HG02938 (cell line): ENCODE measurements at regions not wholly inside any gene's neighbourhood (a gene's known extent, or its start where the extent isn't known, plus 50 kb on each side); places are given as distances from the start of the nearest gene placed in this dataset.

Experiments used
- ATAC-seq: cut with Tn5 transposase; IDR thresholded peaks from one replicate; pipeline ENCODE4 v1.9.1; 2021; ENCODE audit warnings: mild to moderate bottlenecking, moderate library complexity; ENCODE audit not compliant: unreplicated experiment

- ATAC-seq, result no peak
Measured at GRCh38 chr7:25762511-25763462, 389.2 kb upstream of the NFE2L3 start.

- no peak for ATAC-seq
Measured at GRCh38 chr7:25763463-25763860, 388.5 kb upstream of the NFE2L3 start.

DNA sequence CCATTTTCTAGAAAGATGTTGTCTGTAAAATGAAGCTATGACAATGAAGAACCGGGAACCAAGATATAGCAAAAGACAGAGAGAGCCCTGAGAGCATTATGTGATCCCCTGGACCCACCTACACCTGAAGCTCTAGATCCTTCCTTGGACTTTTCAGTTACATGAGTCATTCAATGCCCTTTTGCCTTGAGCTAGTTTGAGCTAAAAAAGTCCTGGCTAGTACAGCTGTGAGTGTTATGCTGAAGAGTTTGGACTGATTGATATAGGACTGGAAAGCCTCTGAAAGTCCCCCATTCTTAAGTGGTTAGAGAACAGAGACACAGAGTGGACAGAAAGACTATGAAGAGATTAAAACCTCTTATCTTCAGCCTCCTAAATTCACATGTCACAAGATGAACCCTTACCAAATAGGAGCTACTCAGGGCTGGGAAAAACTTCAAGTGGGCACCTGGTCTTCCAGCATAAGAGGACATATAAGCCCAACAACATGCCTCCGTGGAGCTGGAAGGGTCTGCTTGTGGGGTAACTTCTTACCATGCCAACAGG lies 386.8 kb upstream of the NFE2L3 start:
- no peak for ATAC-seq

GRCh38 chr7:25770235-25770634 lies 381.8 kb upstream of the NFE2L3 start:
- ATAC-seq, result no peak

DNA sequence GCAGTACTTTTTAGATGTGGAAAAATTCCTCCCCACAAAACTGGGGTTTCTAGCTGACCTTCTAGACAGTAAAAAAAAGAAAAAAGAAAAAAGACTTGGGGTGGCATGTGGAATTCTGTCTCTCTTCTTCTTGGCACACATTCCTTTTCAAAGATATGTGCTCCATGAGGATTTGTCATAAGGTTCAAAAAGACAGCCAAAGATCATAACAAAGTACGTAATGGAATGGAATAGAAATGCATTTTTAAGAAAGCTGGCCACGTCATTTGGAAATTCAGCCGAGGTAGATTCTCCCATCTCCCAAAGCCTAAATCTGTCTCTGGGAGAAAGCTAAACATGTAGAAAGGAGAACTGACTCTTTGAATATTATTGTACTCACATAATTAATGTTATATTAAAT lies 381.3 kb upstream of the NFE2L3 start:
- no peak for ATAC-seq

GRCh38 chr7:25771491-25771890 lies 380.5 kb upstream of the NFE2L3 start:
- ATAC-seq, result no peak

GRCh38 chr7:25772802-25773201 lies 379.2 kb upstream of the NFE2L3 start:
- no peak for ATAC-seq

DNA sequence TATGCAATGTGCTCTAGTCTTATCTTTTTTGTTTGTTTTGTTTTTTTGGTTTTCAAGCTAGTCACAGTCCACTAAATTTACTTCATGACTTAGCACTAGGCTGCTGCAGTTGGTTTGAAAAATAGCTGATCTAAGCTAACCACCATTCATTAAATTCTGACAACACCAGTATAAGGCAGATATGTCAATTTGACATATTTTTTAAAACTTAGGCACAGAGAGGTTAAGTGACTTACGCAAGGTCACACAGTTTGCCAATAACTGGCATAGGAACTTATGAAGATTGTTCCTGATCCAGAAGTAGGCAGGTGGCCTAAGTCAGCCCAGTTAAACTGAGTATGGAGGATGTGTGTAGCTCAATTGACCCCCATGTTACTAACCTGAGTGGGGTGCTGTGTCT lies 377.3 kb upstream of the NFE2L3 start:
- ATAC-seq, result no peak

- no peak for ATAC-seq
Measured at GRCh38 chr7:25775570-25775969, 376.4 kb upstream of the NFE2L3 start.

DNA sequence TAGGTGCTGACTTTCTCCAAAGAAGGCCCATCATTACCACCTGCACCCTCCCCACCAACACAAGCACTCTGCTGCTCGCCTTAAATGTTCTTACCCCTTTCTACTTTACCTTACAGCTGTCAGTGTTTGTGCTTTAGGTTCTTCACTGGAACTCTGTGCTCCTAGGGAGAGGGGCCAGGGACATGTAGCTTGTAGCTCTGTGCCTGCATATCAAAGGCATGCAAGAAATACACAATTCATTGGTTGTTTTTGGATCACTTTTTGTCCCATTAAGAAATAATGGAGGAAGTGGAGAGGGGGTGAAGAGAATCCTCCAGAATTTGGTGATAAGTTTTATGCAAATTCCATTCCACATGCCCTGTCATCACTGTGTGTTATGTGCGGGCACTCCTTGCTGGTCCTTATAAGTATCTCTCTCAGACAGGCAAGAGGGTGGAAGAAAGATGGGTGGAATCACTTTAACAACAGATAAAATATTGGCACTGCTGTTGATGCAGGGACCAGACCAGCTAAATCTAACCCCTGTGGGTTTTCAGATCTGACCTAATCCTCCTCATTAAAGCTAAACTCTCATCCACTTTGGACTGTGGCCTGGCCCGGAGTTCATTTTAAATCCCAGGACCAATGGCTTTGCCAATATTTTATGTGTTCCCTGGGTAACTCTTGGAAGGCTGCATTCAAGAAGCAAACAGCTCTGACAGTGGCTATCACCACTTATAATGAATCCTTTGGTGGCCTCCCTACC lies 375.8 kb upstream of the NFE2L3 start:
- no peak for ATAC-seq

DNA sequence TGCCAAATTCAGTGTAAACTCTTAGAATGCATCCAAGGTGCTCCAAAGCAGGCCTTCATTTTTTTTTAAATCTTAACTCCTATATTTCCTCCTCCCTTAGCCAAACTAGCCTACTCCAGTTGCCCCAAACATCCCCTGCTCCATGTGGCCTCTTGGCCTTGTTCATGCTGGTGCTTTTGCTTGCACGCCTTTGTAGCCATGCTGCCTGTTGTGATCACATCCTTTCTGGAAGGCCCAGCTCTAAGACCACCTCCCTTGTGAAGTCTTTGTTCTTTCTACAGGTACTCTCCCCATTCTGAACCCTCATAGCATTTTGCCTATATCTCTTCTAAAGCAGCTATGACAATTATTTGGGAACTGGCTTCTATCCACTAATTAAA lies 375.3 kb upstream of the NFE2L3 start:
- no peak for ATAC-seq

GRCh38 chr7:25777969-25778708 lies 373.9 kb upstream of the NFE2L3 start:
- ATAC-seq, result no peak

GRCh38 chr7:25779002-25779546 lies 372.9 kb upstream of the NFE2L3 start:
- no peak for ATAC-seq

DNA sequence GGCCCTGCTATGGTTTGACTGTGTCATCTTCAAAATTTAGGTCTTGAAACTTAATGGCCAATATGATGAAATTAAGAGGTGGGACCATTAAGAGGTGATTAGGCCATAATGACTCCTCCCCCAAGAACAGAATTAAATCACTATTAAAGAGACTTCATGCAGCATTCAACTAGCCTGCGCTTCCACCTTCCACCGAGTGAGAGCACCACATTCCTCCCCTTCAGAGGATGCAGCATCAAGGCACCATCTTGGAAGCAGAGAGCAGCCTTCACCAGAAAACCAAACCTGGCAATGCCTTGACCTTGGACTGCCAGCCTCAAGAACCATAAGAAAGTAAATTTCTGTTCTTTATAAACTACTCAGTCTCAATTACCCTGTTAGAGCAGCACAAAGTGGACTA lies 371.1 kb upstream of the NFE2L3 start:
- ATAC-seq, result no peak

GRCh38 chr7:25781704-25782103 lies 370.3 kb upstream of the NFE2L3 start:
- no peak for ATAC-seq

- no peak for ATAC-seq
Measured at GRCh38 chr7:25786936-25787335, 365.1 kb upstream of the NFE2L3 start.

DNA sequence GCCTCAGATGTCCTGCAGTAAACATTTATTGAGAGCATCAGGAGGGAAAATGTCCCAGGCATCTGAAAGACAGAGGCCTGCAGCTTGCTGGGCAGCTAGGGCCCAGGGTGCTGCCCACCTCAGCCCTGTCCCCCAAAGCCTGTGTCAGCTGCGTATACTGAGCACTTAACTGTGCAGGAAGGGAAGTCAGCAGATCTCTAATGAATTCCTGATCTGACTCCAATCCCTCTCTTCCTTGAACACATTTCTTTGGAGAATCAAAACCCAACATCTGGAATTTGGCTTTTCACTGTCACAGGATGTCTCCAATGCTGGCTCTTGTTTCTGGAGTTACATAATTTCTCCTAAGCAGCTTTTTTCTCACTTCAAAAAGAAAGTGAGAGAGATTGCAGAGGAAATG lies 364.7 kb upstream of the NFE2L3 start:
- ATAC-seq, result no peak

- no peak for ATAC-seq
Measured at GRCh38 chr7:25788371-25788770, 363.6 kb upstream of the NFE2L3 start.

DNA sequence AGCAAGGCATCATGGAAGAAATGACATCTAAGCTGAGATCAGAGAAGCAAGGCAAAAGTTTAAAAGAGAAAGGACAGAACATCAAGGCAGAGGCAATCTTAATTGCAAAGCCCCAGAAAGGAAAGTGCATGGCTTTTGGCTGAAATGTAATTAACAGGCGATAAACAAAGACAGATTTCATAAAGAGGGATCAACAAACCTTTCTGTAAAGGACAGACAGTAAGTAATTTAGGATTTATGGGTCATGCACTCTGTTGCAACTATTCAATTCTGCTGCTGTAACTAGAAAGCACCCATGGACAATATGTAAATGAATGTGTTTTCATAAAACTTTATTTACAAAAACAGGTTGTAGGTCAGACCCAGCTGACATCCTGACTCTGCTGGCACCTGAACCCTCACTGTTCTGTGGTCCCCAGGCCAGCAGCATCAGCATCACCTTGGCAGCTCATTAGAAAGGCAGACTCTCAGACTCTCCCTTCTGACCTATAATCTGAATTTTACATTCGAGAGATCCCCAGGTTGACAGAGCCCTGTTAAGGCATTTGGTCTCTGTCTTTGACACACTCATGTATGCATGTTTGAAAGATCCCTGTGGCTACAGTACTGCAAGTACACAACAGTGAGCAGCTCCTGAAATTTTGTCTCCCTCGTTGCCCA lies 362.9 kb upstream of the NFE2L3 start:
- ATAC-seq, result no peak
